ENCODE measurements at regions not wholly inside any gene's neighbourhood (a gene's known extent, or its start where the extent isn't known, plus 50 kb on each side); places are given as distances from the start of the nearest gene placed in this dataset.

GRCh38 chr13:22270881-22271280 is 600.0 kb downstream of the FGF9 start:
- peaks cover 8% of the 10 kb centered on the region for H3K27me3 ChIP-seq (ENCODE audit: insufficient read depth, poor library complexity, severe bottlenecking)
- DNase-seq (ENCODE audit: low spot score): no peak
- H3K4me3 ChIP-seq (ENCODE audit: severe bottlenecking): no peak overlapping the region
- no peak for ATAC-seq (ENCODE audit: low read depth)
- no peak overlapping the region for H3K27ac ChIP-seq (ENCODE audit: poor library complexity, severe bottlenecking)
- H3K4me1 ChIP-seq (ENCODE audit: insufficient read depth, poor library complexity, severe bottlenecking): no peaks in the 10 kb centered on the region
- H3K36me3 ChIP-seq (ENCODE audit: low read depth): no peaks in the 10 kb centered on the region
- TF ChIP-seq, protein P1, sequence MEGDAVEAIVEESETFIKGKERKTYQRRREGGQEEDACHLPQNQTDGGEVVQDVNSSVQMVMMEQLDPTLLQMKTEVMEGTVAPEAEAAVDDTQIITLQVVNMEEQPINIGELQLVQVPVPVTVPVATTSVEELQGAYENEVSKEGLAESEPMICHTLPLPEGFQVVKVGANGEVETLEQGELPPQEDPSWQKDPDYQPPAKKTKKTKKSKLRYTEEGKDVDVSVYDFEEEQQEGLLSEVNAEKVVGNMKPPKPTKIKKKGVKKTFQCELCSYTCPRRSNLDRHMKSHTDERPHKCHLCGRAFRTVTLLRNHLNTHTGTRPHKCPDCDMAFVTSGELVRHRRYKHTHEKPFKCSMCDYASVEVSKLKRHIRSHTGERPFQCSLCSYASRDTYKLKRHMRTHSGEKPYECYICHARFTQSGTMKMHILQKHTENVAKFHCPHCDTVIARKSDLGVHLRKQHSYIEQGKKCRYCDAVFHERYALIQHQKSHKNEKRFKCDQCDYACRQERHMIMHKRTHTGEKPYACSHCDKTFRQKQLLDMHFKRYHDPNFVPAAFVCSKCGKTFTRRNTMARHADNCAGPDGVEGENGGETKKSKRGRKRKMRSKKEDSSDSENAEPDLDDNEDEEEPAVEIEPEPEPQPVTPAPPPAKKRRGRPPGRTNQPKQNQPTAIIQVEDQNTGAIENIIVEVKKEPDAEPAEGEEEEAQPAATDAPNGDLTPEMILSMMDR (IDR thresholded peaks at IDR 0.05; ENCODE audit: poor library complexity, severe bottlenecking): no peak
- H3K9me3 ChIP-seq (ENCODE audit: severe bottlenecking): no peaks in the 10 kb centered on the region

GRCh38 chr13:22271903-22272302 is 601.0 kb downstream of the FGF9 start:
- Histone ChIP-seq H3K36me3 (ENCODE audit: low read depth) (no peaks in the 10 kb centered on the region), H3K27me3 (ENCODE audit: insufficient read depth, poor library complexity, severe bottlenecking) (peaks cover 8% of the 10 kb centered on the region), H3K4me3 (ENCODE audit: severe bottlenecking) (no peak overlapping the region), H3K9me3 (ENCODE audit: severe bottlenecking) (no peaks in the 10 kb centered on the region), H3K4me1 (ENCODE audit: insufficient read depth, poor library complexity, severe bottlenecking) (no peaks in the 10 kb centered on the region), H3K27ac (ENCODE audit: poor library complexity, severe bottlenecking) (no peak overlapping the region)
- ATAC-seq (ENCODE audit: low read depth): no peak
- DNase-seq (ENCODE audit: low spot score): no peak
- TF ChIP-seq, protein P1 (IDR thresholded peaks at IDR 0.05; ENCODE audit: poor library complexity, severe bottlenecking): no peak

DNA sequence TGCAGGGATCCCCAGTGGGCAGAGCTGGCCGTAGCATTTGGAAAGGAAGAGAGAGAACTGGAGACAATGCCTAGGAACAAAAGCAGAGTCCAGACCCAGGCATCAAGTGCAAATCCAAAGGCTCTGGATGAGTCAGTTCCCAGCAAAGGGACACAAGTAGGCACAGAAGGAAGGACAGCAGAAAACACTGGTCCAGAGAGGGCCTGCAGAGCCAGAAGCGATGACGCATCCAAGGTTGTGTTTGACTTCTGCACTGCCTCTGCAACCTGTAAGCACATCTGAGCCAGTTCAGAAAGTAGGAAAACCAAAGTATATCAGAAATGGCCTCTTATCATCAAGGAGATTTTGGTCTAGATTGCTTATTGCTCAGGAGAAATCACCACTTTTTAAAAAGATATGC is 604.5 kb downstream of the FGF9 start:
- Histone ChIP-seq H3K36me3 (ENCODE audit: low read depth) (no peaks in the 10 kb centered on the region), H3K4me1 (ENCODE audit: insufficient read depth, poor library complexity, severe bottlenecking) (no peaks in the 10 kb centered on the region), H3K27ac (ENCODE audit: poor library complexity, severe bottlenecking) (no peak overlapping the region), H3K27me3 (ENCODE audit: insufficient read depth, poor library complexity, severe bottlenecking) (peaks cover 6% of the 10 kb centered on the region), H3K9me3 (ENCODE audit: severe bottlenecking) (no peaks in the 10 kb centered on the region), H3K4me3 (ENCODE audit: severe bottlenecking) (no peak overlapping the region)
- TF ChIP-seq, protein P1 (IDR thresholded peaks at IDR 0.05; ENCODE audit: poor library complexity, severe bottlenecking): no peak
- DNase-seq (ENCODE audit: low spot score) (no peak), ATAC-seq (ENCODE audit: low read depth) (no peak)

GRCh38 chr13:22276616-22277015 is 605.7 kb downstream of the FGF9 start:
- Histone ChIP-seq H3K9me3 (ENCODE audit: severe bottlenecking) (no peaks in the 10 kb centered on the region), H3K4me3 (ENCODE audit: severe bottlenecking) (no peak overlapping the region), H3K27me3 (ENCODE audit: insufficient read depth, poor library complexity, severe bottlenecking) (peaks cover 2% of the 10 kb centered on the region), H3K4me1 (ENCODE audit: insufficient read depth, poor library complexity, severe bottlenecking) (no peaks in the 10 kb centered on the region), H3K27ac (ENCODE audit: poor library complexity, severe bottlenecking) (no peak overlapping the region), H3K36me3 (ENCODE audit: low read depth) (no peaks in the 10 kb centered on the region)
- TF ChIP-seq, protein P1 (IDR thresholded peaks at IDR 0.05; ENCODE audit: poor library complexity, severe bottlenecking): no peak
- DNase-seq (ENCODE audit: low spot score) (no peak), ATAC-seq (ENCODE audit: low read depth) (no peak)

- TF ChIP-seq, protein P1 (IDR thresholded peaks at IDR 0.05; ENCODE audit: poor library complexity, severe bottlenecking): peak; percentile 30
- no peak overlapping the region for H3K4me3 ChIP-seq (ENCODE audit: severe bottlenecking)
- DNase-seq (ENCODE audit: low spot score): no peak
- no peak overlapping the region for H3K27ac ChIP-seq (ENCODE audit: poor library complexity, severe bottlenecking)
- no peaks in the 10 kb centered on the region for H3K4me1 ChIP-seq (ENCODE audit: insufficient read depth, poor library complexity, severe bottlenecking)
- no peak for ATAC-seq (ENCODE audit: low read depth)
- H3K9me3 ChIP-seq (ENCODE audit: severe bottlenecking): no peaks in the 10 kb centered on the region
- H3K36me3 ChIP-seq (ENCODE audit: low read depth): no peaks in the 10 kb centered on the region
- no peaks in the 10 kb centered on the region for H3K27me3 ChIP-seq (ENCODE audit: insufficient read depth, poor library complexity, severe bottlenecking)
These were observed 607.6 kb downstream of the FGF9 start for GRCh38 chr13:22278336-22278929.
